Fibroblast of villous mesenchyme (primary cell): ENCODE measurements at regions not wholly inside any gene's neighbourhood (a gene's known extent, or its start where the extent isn't known, plus 50 kb on each side); places are given as distances from the start of the nearest gene placed in this dataset.

Experiments
- DNase-seq: peaks from one replicate; pipeline ENCODE4 v3.0.0-alpha.2; 2010; ENCODE audit warnings: low read depth
- H3K4me3 ChIP-seq: 2 replicates; pipeline ENCODE4 v1.5.1; 2011; ENCODE audit warnings: low read depth, mild to moderate bottlenecking, low read length
- TF ChIP-seq, protein P1 (sequence below): IDR thresholded peaks from 2 replicates; pipeline ENCODE4 v1.5.1; 2012; ENCODE audit warnings: low read depth, mild to moderate bottlenecking, low read length; ENCODE audit not compliant: insufficient read depth

DNA sequence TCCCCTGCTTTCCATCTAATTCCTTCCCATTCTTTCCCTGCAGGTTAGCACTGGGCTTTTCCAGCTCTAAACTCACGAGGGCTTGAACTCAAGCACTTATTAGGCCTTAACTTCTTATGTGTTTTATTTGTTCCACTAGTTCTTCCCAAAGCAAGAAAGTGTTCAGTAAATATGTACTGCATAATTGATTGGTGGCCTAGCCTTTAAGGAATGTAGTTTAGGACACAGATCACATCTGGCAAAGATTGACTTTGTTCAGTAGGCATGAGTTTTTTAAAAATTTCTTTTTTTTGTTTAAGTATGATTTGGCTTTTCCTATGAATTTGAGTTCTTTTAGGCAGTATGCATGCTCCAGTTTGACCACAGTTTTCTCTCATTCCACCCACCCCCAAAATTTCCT is 285.2 kb downstream of the NPR3 start:
- no peak overlapping the region for H3K4me3 ChIP-seq
- TF ChIP-seq, protein P1, sequence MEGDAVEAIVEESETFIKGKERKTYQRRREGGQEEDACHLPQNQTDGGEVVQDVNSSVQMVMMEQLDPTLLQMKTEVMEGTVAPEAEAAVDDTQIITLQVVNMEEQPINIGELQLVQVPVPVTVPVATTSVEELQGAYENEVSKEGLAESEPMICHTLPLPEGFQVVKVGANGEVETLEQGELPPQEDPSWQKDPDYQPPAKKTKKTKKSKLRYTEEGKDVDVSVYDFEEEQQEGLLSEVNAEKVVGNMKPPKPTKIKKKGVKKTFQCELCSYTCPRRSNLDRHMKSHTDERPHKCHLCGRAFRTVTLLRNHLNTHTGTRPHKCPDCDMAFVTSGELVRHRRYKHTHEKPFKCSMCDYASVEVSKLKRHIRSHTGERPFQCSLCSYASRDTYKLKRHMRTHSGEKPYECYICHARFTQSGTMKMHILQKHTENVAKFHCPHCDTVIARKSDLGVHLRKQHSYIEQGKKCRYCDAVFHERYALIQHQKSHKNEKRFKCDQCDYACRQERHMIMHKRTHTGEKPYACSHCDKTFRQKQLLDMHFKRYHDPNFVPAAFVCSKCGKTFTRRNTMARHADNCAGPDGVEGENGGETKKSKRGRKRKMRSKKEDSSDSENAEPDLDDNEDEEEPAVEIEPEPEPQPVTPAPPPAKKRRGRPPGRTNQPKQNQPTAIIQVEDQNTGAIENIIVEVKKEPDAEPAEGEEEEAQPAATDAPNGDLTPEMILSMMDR, result no peak
- no peak for DNase-seq

DNA sequence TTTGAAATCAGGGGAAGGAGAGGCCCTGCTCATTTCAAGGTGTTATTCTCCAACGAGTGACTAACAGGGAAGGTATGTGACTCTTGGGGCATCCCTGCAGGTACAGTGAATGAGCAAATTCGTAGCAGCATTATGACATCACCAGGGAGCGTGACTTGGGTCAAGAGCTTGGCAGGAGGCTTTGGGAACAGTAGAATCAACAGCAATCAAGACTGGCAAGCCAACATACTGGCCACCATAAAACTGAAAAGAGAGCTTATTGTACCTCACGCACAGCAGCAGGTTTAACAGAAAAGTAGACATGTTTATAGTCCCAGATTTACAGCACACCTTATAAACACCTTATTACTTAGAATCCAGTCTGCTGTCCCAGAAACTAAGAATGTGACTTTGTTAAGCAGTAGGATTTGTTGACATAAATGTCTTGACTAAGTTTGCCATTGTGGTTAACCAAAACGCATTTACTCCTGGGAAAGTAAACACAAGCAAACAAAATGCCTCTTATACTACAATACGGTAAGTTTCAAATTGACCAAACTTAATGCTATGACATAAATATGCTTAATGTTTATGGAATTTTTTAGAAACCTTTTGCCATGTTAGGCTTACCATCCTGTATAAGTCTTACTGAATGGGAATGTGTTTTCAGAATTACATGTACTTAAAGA is 297.8 kb downstream of the NPR3 start:
- TF ChIP-seq, protein P1, result no peak
- peak; percentile 38 for DNase-seq
- H3K4me3 ChIP-seq, result no peak overlapping the region

DNA sequence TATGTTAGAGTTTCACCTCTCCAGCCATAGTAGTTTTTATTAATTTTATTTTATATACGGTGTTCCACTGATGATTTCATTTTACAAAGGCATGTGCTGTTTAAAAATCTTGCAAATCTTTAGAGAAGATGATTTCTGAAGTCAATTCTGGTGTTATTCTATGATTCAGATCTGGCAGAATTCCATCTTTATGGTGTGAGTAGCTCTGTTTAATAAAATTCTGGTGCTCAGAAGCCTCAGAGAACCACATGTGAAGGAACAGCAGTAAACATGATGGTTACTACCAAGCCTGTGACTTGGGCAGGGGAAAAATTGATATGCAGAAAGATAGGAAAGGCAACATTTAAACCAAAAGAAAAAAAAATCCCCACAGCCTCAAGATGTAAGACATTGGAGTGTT is 299.7 kb downstream of the NPR3 start:
- DNase-seq, result no peak
- no peak overlapping the region for H3K4me3 ChIP-seq
- TF ChIP-seq, protein P1, result no peak

DNA sequence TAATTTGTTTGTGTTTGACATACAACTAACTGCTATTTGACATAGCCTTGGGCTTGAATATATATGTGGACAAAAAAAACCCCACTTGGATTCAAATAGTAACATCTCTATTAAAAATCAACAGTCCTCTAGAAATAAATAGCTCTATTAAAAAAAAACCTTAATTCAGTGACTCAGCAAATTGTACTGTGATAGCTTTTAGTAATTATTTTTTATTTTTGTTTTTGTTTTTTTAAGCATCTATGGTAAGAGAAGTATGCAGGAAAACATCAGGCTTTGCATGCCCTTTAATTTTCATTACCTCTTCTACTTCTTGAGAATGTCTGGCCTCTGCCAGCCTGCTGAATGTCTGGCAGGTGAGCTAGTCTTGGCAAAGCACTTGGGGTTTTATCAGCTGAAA is 300.7 kb downstream of the NPR3 start:
- DNase-seq, result no peak
- no peak overlapping the region for H3K4me3 ChIP-seq
- TF ChIP-seq, protein P1, result no peak

DNA sequence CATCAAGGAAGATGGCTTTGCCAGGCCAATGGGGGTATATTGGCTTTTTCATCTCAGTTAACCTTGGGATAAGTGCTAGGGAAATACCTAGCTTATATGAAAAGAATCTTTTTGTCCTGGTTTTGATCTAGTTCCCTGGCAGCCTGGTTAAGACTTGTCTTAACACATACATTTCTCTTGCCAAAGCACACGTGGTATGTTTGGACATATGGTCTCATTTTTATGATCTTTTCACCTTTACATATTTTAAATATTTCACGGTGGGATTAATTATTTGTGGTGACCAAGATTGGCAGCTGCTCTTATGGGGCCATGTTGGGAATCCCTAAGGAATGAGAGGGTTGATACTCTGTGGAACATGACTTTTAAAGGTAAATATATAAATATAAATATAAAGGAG is 312.5 kb downstream of the NPR3 start:
- no peak for DNase-seq

DNA sequence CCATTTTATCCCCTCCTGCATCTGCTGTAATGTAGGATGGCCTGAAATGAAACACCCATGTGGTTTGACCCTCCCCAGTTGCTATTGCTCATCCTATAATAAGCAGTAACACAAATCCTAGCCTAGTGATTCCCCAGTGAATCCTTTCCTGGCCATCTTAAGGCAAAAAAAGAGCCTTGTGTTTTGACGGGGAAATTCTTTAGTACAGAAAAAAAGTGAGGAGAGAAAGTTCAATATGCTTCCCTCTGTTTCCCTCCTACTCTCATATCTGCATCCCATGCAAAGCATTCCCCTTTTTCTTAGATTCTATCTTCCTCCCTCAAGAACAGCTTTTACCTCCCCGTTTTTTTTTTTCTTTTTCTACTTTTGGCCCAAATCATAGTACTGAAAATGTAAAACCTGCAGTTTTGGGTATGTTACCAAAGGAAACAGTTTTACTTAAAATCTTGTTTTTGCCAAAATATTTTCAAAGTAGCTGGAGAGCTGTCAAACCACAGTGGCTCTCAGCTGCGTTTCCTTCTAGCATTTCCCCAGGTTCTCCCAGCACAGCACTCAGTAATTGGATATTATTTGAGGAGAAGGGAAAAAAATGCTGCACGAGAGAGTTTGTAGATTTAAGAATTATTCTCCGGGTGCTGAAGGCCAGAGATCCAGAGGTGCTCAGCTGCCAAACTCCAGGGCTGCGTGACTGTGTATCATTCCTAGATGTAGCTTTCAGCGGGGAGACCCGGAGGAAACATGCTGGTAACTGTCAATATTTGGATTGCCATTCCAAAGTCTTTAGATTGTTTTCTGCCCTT is 321.4 kb downstream of the NPR3 start:
- no peak for DNase-seq
- no peak overlapping the region for H3K4me3 ChIP-seq

More for the DNA sequence above, 312.5 kb downstream of the NPR3 start:
- TF ChIP-seq, protein P1, result no peak
- no peak overlapping the region for H3K4me3 ChIP-seq

More for the DNA sequence above, 321.4 kb downstream of the NPR3 start:
- TF ChIP-seq, protein P1, result no peak
